ENCODE measurements at regions not wholly inside any gene's neighbourhood (a gene's known extent, or its start where the extent isn't known, plus 50 kb on each side); places are given as distances from the start of the nearest gene placed in this dataset.

- peaks cover 2% of the 10 kb centered on the region for H3K27me3 Mint-ChIP-seq (ENCODE audit: low read depth, poor library complexity)
- H3K4me3 Mint-ChIP-seq, result no peak overlapping the region
- peaks cover 22% of the 10 kb centered on the region for H3K9me3 Mint-ChIP-seq
- H3K4me1 Mint-ChIP-seq, result peaks cover 29% of the 10 kb centered on the region
- no peak for TF ChIP-seq CTCF (IDR thresholded peaks at IDR 0.05)
- no peak for DNase-seq
- peak overlapping the region; percentile 6 for H3K27ac Mint-ChIP-seq
- H3K36me3 Mint-ChIP-seq (ENCODE audit: low read depth), result peaks cover 8% of the 10 kb centered on the region
Observed at GRCh38 chr17:15051933-15052332, 213.2 kb downstream of the PMP22 start.

GRCh38 chr17:15049795-15050160, 215.3 kb downstream of the PMP22 start:
- peaks cover 1% of the 10 kb centered on the region for H3K36me3 Mint-ChIP-seq (ENCODE audit: low read depth)
- no peak overlapping the region for H3K4me3 Mint-ChIP-seq
- peaks cover 29% of the 10 kb centered on the region for H3K4me1 Mint-ChIP-seq
- TF ChIP-seq CTCF (IDR thresholded peaks at IDR 0.05), result no peak
- no peak for DNase-seq
- H3K27me3 Mint-ChIP-seq (ENCODE audit: low read depth, poor library complexity), result peaks cover 2% of the 10 kb centered on the region
- H3K27ac Mint-ChIP-seq, result no peak overlapping the region
- peaks cover 8% of the 10 kb centered on the region for H3K9me3 Mint-ChIP-seq

- no peak for TF ChIP-seq CTCF (IDR thresholded peaks at IDR 0.05)
- no peak overlapping the region for H3K27ac Mint-ChIP-seq
- no peak for DNase-seq
Observed at GRCh38 chr17:15048933-15049794, 216.0 kb downstream of the PMP22 start.

GRCh38 chr17:15048381-15048780, 216.7 kb downstream of the PMP22 start:
- Mint-ChIP-seq H3K4me1 (peaks cover 29% of the 10 kb centered on the region), H3K36me3 (ENCODE audit: low read depth) (no peaks in the 10 kb centered on the region), H3K27me3 (ENCODE audit: low read depth, poor library complexity) (peaks cover 2% of the 10 kb centered on the region), H3K9me3 (no peaks in the 10 kb centered on the region), H3K4me3 (no peak overlapping the region), H3K27ac (no peak overlapping the region)
- DNase-seq, result no peak
- TF ChIP-seq CTCF (IDR thresholded peaks at IDR 0.05), result no peak

More at GRCh38 chr17:15048933-15049794, 216.0 kb downstream of the PMP22 start:
- H3K27me3 Mint-ChIP-seq (ENCODE audit: low read depth, poor library complexity), result peaks cover 2% of the 10 kb centered on the region
- peaks cover 5% of the 10 kb centered on the region for H3K9me3 Mint-ChIP-seq
- no peaks in the 10 kb centered on the region for H3K36me3 Mint-ChIP-seq (ENCODE audit: low read depth)
- H3K4me3 Mint-ChIP-seq, result no peak overlapping the region
- peaks cover 29% of the 10 kb centered on the region for H3K4me1 Mint-ChIP-seq

GRCh38 chr17:15042311-15042710, 222.8 kb downstream of the PMP22 start:
- Mint-ChIP-seq H3K4me3 (no peak overlapping the region), H3K36me3 (ENCODE audit: low read depth) (no peaks in the 10 kb centered on the region), H3K27me3 (ENCODE audit: low read depth, poor library complexity) (no peaks in the 10 kb centered on the region), H3K4me1 (peaks cover 10% of the 10 kb centered on the region), H3K9me3 (no peaks in the 10 kb centered on the region), H3K27ac (no peak overlapping the region)
- TF ChIP-seq CTCF (IDR thresholded peaks at IDR 0.05), result no peak
- no peak for DNase-seq

GRCh38 chr17:15039366-15039765, 225.8 kb downstream of the PMP22 start:
- no peak for TF ChIP-seq CTCF (IDR thresholded peaks at IDR 0.05)

More at GRCh38 chr17:15039366-15039765, 225.8 kb downstream of the PMP22 start:
- Mint-ChIP-seq H3K36me3 (ENCODE audit: low read depth) (peaks cover 8% of the 10 kb centered on the region), H3K4me3 (no peak overlapping the region), H3K4me1 (peaks cover 10% of the 10 kb centered on the region), H3K27ac (no peak overlapping the region), H3K27me3 (ENCODE audit: low read depth, poor library complexity) (no peaks in the 10 kb centered on the region), H3K9me3 (peaks cover 16% of the 10 kb centered on the region)
- DNase-seq, result no peak

Data from nephron progenitor cell (in vitro differentiated cells).